Choroid plexus epithelial cell (primary cell): ENCODE measurements at regions not wholly inside any gene's neighbourhood (a gene's known extent, or its start where the extent isn't known, plus 50 kb on each side); places are given as distances from the start of the nearest gene placed in this dataset.

Experiments
- DNase-seq: peaks from one replicate; pipeline ENCODE4 v3.0.0-alpha.2; 2010; ENCODE audit warnings: low read depth
- H3K4me3 ChIP-seq: 2 replicates; pipeline ENCODE4 v1.5.1; 2011; ENCODE audit warnings: low read depth, mild to moderate bottlenecking, control low read depth, low read length, moderate library complexity
- CTCF ChIP-seq: conservative IDR thresholded peaks from 2 replicates; pipeline ENCODE4 v1.5.1; 2011; ENCODE audit warnings: low read depth, mild to moderate bottlenecking, control low read depth, inconsistent platforms, low read length, moderate library complexity

DNA sequence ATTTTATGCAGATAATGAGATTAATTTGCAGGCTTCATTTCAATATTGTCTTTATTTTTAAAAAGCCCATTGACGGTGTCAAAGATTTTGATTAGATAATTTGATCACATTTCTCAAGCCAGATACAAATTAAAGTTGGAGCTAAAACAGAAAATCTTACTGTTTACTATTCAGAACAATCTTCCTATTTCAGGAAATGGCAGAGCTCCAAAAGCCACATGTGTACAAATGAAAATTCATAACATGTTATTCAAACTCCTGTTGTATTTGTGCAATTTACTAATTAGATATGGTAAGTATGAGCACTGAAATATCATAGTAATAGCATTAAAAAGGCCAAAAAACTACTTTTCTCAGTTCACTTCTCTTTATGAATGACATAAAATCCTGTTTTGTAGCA lies 682.9 kb downstream of the KCNJ3 start:
- no peak for DNase-seq

GRCh38 chr2:155379494-155379893 lies 681.0 kb downstream of the KCNJ3 start:
- no peak for DNase-seq
- no peak for TF ChIP-seq CTCF
- no peak overlapping the region for H3K4me3 ChIP-seq

More for the DNA sequence above, 682.9 kb downstream of the KCNJ3 start:
- TF ChIP-seq CTCF: no peak
- no peak overlapping the region for H3K4me3 ChIP-seq

DNA sequence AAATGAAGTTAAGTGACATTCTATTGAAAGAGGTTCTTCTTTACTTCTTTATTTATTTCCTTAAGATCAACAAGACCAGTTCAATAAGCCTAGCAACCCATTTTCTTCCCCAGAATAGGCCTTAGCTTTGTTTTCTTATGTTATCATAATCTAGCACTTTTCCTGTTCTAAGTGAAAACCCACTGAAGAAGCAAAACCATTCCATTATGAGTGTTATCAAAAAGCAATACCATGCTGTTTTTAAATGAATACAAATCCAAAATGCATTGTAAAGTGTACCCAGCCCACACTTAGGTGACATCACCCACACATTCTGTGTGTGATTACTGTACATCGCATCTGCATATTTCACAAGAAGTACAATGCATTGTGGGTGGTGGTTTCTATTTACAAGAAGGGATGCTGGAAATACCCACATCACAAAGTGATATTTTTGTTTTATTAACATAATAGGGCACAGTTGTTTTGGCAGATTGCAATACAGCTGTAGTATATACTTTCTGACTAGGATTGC lies 679.5 kb downstream of the KCNJ3 start:
- no peak for TF ChIP-seq CTCF
- H3K4me3 ChIP-seq: no peak overlapping the region
- peak; percentile 24 for DNase-seq

GRCh38 chr2:155377266-155377680 lies 678.8 kb downstream of the KCNJ3 start:
- peak; percentile 40 for TF ChIP-seq CTCF
- H3K4me3 ChIP-seq: no peak overlapping the region
- DNase-seq: peak; percentile 59

DNA sequence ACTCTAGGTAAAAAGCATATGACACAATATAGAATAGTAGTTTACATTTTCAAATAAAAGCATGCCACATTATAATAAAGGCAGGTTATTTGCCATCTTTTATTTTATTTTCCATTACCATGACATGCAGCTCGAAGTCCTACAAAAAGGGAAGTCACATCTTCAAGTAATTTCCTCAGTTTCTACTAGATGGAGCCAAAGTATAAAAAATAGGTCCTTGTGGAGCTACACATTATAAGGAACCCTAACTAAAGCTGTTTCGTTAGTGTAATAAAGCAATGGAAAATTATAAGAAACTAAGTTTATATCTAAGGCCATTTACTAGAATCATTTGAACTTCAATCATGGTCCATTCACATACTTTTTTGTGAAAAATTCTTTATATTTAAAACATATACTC lies 674.5 kb downstream of the KCNJ3 start:
- DNase-seq: peak; percentile 41
- peak; percentile 18 for TF ChIP-seq CTCF
- no peak overlapping the region for H3K4me3 ChIP-seq

DNA sequence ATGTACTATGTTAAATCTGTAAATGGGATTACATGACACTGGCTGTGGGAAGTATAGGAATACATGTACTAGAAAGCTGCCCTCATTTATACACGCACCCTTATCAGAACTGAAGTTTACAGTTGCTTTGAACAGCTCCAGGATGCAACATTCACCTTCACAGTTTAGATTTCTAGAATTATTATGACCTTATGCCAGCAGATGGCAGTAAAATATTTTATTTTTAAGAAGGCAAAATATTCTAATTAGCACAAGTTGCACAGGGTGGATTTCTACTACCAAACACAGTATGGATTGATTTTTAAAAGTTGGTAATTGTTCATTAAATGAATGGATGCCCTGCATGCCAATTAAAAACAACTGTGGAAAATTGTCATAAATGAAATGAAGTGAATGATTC lies 670.4 kb downstream of the KCNJ3 start:
- DNase-seq: peak; percentile 24
- no peak overlapping the region for H3K4me3 ChIP-seq
- peak; percentile 31 for TF ChIP-seq CTCF

DNA sequence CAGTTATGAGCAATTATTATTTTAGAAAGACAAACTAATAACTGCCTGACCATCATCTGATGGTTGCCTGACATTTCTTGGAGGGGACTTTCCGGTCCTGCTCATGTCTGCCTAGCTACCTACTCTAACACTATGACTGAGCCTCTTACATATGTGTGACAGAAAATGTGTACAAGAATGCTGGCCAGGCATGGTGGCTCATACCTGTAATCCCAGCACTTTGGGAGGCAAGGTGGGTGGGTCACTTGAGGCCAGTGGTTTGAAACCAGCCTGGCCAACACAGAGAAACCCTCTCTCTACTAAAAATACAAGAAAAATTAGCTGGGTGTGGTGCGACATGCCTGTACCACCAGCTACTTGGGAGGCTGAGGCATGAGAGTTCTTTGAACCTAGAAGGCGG lies 666.3 kb downstream of the KCNJ3 start:
- no peak for DNase-seq
- no peak overlapping the region for H3K4me3 ChIP-seq
- TF ChIP-seq CTCF: no peak
